Mucosa of rectum (tissue), 2 donors: ENCODE measurements at regions not wholly inside any gene's neighbourhood (a gene's known extent, or its start where the extent isn't known, plus 50 kb on each side); places are given as distances from the start of the nearest gene placed in this dataset.

Experiments
- H3K27ac ChIP-seq, 2 donors: one replicate each; pipeline ENCODE4 v1.7.0; 2013; ENCODE audit warnings: inconsistent platforms in 2 of 2, low read depth in 2 of 2, low read length in 2 of 2
- H3K27me3 ChIP-seq, 2 donors: one replicate each; pipeline ENCODE4 v1.7.0; 2013; ENCODE audit warnings: low read length in 2 of 2; ENCODE audit not compliant: control insufficient read depth in 2 of 2, insufficient read depth in 2 of 2
- H3K36me3 ChIP-seq, 2 donors: one replicate each; pipeline ENCODE4 v1.7.0; 2013; ENCODE audit warnings: low read length in 2 of 2; ENCODE audit not compliant: control insufficient read depth in 2 of 2, insufficient read depth in 2 of 2
- H3K4me1 ChIP-seq, 2 donors: one replicate each; pipeline ENCODE4 v1.7.0; 2013; ENCODE audit warnings: low read length in 2 of 2, mild to moderate bottlenecking in 1 of 2; ENCODE audit not compliant: control insufficient read depth in 2 of 2, insufficient read depth in 2 of 2
- H3K4me3 ChIP-seq, 2 donors: one replicate each; pipeline ENCODE4 v1.7.0; 2013; ENCODE audit warnings: low read length in 2 of 2
- H3K9ac ChIP-seq, 2 donors: one replicate each; pipeline ENCODE4 v1.7.0; 2013; ENCODE audit warnings: low read length in 2 of 2, low read depth in 1 of 2, mild to moderate bottlenecking in 1 of 2
- H3K9me3 ChIP-seq, 2 donors: one replicate each; pipeline ENCODE4 v1.7.0; 2013; ENCODE audit warnings: low read length in 2 of 2; ENCODE audit not compliant: control insufficient read depth in 2 of 2
- donor health status: healthy.
- donor health status: Normal muscosa, but diverticular disease.

DNA sequence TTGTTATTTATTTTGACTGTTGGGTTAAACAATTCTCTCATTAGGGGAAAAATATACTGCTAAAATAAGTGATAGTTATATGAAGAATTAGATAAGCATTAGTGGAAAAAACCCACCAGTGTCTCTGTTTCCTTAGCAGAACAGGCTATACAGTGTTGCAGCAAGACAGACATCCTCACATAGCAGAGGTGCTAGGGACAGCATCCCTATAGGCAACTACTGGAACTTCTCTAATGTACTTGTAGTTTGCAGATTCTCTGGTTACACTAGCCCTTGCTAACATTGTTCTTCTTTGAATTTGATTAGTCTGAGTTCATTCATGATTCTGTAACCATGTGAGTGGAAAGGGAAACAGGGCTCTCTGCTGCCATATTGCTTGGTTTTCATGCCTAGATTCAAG lies 661.8 kb upstream of the RGMB start:
- no peak overlapping the region for H3K4me3 ChIP-seq
- no peaks in the 10 kb centered on the region for H3K4me1 ChIP-seq
- H3K9ac ChIP-seq = no peak overlapping the region

GRCh38 chr5:98121036-98121936 lies 652.2 kb upstream of the RGMB start:
- Histone ChIP-seq H3K9ac (no peak overlapping the region), H3K4me1 (no peaks in the 10 kb centered on the region), H3K27me3 (no peaks in the 10 kb centered on the region), H3K36me3 (no peaks in the 10 kb centered on the region), H3K27ac (no peak overlapping the region), H3K4me3 (no peak overlapping the region), H3K9me3 (no peaks in the 10 kb centered on the region)

More for the DNA sequence above, 661.8 kb upstream of the RGMB start:
- no peaks in the 10 kb centered on the region for H3K27me3 ChIP-seq
- H3K27ac ChIP-seq = no peak overlapping the region
- H3K9me3 ChIP-seq = no peaks in the 10 kb centered on the region
- no peaks in the 10 kb centered on the region for H3K36me3 ChIP-seq

DNA sequence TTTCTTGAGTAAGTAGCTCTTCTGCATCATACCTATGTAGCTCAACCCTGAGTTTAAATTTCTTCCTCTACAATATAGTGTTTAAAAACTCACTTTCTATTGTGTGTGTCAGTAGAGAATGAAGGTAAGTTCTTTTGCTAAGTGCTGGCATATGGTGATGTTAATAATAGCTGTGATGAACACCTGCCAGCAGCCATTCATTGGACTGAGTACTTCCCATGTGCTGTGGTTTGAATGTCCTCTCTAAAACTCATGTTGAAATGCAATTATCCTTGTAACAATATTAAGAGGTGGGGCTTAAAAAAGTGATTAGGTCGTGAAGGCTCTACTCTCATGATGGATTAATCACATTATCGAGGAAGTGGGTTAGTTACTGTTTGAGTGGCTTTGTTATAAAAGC lies 645.2 kb upstream of the RGMB start:
- Histone ChIP-seq H3K9me3 (no peaks in the 10 kb centered on the region), H3K4me1 (no peaks in the 10 kb centered on the region), H3K27ac (no peak overlapping the region), H3K27me3 (no peaks in the 10 kb centered on the region), H3K36me3 (no peaks in the 10 kb centered on the region), H3K4me3 (no peak overlapping the region), H3K9ac (no peak overlapping the region)

DNA sequence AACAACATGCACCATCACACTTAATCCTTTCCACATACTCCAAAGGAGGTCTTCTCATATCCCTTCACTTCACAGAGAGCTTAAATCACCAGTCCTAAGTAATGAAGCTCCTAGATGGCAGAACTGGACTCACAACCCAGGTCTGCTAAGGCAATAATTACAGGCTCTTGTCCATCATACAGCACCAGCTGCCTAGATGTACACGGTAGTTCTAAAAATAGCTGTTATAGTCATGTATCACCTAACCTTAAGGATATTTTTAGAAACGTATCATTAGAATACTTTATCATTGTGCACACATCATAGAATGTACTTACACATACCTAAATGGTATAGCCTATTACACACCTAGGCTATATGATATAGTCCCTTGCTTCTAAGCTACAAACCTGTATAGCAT lies 644.6 kb upstream of the RGMB start:
- H3K36me3 ChIP-seq = no peaks in the 10 kb centered on the region
- H3K4me3 ChIP-seq = no peak overlapping the region
- H3K27ac ChIP-seq = no peak overlapping the region
- H3K9me3 ChIP-seq = no peaks in the 10 kb centered on the region
- no peaks in the 10 kb centered on the region for H3K4me1 ChIP-seq
- H3K9ac ChIP-seq = no peak overlapping the region
- H3K27me3 ChIP-seq = no peaks in the 10 kb centered on the region

- Histone ChIP-seq H3K36me3 (no peaks in the 10 kb centered on the region), H3K9me3 (no peaks in the 10 kb centered on the region), H3K9ac (no peak overlapping the region), H3K27ac (no peak overlapping the region), H3K27me3 (no peaks in the 10 kb centered on the region), H3K4me3 (no peak overlapping the region), H3K4me1 (no peaks in the 10 kb centered on the region)
These were observed 643.0 kb upstream of the RGMB start for GRCh38 chr5:98130261-98131035.

DNA sequence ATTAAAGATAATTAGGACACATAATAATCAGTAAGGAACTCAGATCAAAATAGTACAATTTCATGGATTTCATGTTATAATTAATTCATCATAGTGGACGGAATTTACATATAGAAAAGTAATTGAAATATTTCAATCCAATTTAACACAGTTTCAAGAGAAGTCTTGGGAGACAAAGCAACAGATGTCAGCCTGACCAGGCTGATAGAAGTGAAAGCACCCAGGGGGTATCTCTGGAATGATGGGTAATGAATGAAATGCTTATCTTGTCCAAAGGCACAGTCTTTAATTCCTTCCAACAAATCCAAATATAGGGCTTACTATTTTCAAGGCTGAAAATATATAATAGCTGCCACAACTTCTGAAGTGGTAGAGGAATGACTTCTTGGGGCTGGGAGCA lies 629.3 kb upstream of the RGMB start:
- Histone ChIP-seq H3K27ac (no peak overlapping the region), H3K9me3 (no peaks in the 10 kb centered on the region), H3K4me3 (no peak overlapping the region), H3K27me3 (no peaks in the 10 kb centered on the region), H3K36me3 (no peaks in the 10 kb centered on the region), H3K4me1 (no peaks in the 10 kb centered on the region), H3K9ac (no peak overlapping the region)

DNA sequence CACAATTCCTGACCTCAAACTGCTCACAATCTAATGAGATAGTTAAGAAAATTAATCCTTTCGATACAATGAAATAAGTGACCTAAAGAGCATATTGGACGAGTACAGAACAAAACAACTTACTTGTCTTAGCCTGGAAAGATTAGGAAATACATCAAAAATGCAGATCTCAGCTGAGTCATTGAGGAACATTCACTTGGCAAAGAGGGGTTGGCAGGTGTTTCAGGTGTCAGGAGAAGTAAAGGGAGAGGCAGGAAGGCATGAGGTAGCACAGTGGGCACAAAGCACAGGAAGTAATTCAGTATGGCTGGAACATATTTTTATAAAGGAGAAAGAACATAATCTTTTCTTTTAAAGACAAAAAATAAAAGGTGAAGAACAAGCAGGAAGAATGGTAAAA lies 628.8 kb upstream of the RGMB start:
- no peaks in the 10 kb centered on the region for H3K9me3 ChIP-seq
- no peaks in the 10 kb centered on the region for H3K27me3 ChIP-seq
- H3K27ac ChIP-seq = no peak overlapping the region
- no peak overlapping the region for H3K9ac ChIP-seq
- no peaks in the 10 kb centered on the region for H3K36me3 ChIP-seq
- H3K4me1 ChIP-seq = no peaks in the 10 kb centered on the region
- H3K4me3 ChIP-seq = no peak overlapping the region

DNA sequence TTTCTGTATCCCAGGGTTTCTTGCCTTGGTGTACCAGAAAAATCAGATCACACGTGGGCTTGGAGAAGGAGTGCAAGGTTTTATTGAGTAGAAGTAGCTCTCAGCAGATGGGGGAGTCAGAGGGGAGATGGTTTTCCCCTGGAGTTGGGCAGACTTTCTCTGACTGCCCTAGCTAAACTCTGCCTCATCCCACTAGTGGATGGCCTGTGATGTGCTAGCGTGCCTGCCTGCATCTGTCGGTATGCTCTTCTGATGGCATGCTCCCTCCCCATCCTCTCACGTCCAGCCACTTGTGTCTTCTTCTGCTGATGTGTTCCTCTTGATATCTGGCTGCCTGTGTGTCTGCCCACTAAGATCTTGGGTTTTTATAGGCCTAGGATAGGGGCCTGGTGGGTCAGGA lies 616.1 kb upstream of the RGMB start:
- no peak overlapping the region for H3K27ac ChIP-seq

DNA sequence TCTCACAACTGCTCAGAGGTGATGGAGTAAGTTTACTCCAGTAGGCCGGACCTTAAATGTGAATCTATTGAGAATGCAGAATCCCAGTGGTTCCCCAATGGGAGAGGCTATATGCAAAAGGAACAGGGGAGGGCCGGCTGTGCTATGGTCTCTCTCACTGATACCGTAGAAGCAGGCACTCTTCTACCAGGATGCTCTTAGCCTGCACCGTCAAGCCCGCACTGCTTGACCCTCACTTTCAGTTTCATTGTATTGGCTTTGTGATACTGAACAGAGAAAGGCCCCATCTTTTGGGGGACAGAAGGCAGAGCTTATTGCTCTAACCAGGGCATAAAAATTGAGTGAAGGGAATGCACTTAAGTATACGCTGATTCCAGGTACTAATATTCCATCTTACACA lies 615.0 kb upstream of the RGMB start:
- Histone ChIP-seq H3K27ac (no peak overlapping the region), H3K4me3 (no peak overlapping the region)

More for the DNA sequence above, 616.1 kb upstream of the RGMB start:
- Histone ChIP-seq H3K36me3 (no peaks in the 10 kb centered on the region), H3K9me3 (no peaks in the 10 kb centered on the region), H3K27me3 (no peaks in the 10 kb centered on the region), H3K4me3 (no peak overlapping the region), H3K9ac (no peak overlapping the region), H3K4me1 (no peaks in the 10 kb centered on the region)

GRCh38 chr5:98163796-98164493 lies 609.5 kb upstream of the RGMB start:
- no peak overlapping the region for H3K9ac ChIP-seq
- no peaks in the 10 kb centered on the region for H3K4me1 ChIP-seq
- H3K27me3 ChIP-seq = no peaks in the 10 kb centered on the region
- no peaks in the 10 kb centered on the region for H3K36me3 ChIP-seq
- no peaks in the 10 kb centered on the region for H3K9me3 ChIP-seq
- no peak overlapping the region for H3K4me3 ChIP-seq
- H3K27ac ChIP-seq = no peak overlapping the region

More for the DNA sequence above, 615.0 kb upstream of the RGMB start:
- Histone ChIP-seq H3K27me3 (no peaks in the 10 kb centered on the region), H3K9me3 (no peaks in the 10 kb centered on the region), H3K4me1 (no peaks in the 10 kb centered on the region), H3K9ac (no peak overlapping the region), H3K36me3 (no peaks in the 10 kb centered on the region)
